SK-N-SH treated with all-trans-retinoic acid at 6 μM for 48 hours (cell line): ENCODE measurements at regions not wholly inside any gene's neighbourhood (a gene's known extent, or its start where the extent isn't known, plus 50 kb on each side); places are given as distances from the start of the nearest gene placed in this dataset.

ENCODE experiments used
- ARNTL ChIP-seq: fragments of 450-650 bp; formaldehyde crosslinking; IDR thresholded peaks from 2 replicates; pipeline ENCODE4 v1.5.0; 2020; ENCODE audit warnings: low read depth, mild to moderate bottlenecking, moderate library complexity, borderline replicate concordance
- TSHZ2 ChIP-seq: fragments of 250-450 bp; sonication (Bioruptor Pico); IDR thresholded peaks from 2 replicates; pipeline ENCODE4 v1.5.0; 2020; ENCODE audit warnings: mild to moderate bottlenecking, moderate library complexity
- ZC3H10 ChIP-seq: fragments of 250-450 bp; sonication (Bioruptor Pico); IDR thresholded peaks from 2 replicates; pipeline ENCODE4 v1.5.1; 2021; ENCODE audit warnings: mild to moderate bottlenecking, moderate library complexity
- ZFP3 ChIP-seq: fragments of 250-450 bp; sonication (Bioruptor Pico); IDR thresholded peaks from 2 replicates; pipeline ENCODE4 v1.5.0; 2020; ENCODE audit warnings: mild to moderate bottlenecking, moderate library complexity
- ZNF565 ChIP-seq: fragments of 450-650 bp; formaldehyde crosslinking; conservative IDR thresholded peaks from 2 replicates; pipeline ENCODE4 v1.5.0; 2020; ENCODE audit warnings: low read depth, mild to moderate bottlenecking, moderate library complexity

- TF ChIP-seq ZFP3 (CRISPR knock-in tag) (no peak), ARNTL (CRISPR knock-in tag) (no peak), ZNF565 (CRISPR knock-in tag) (no peak), ZC3H10 (CRISPR knock-in tag) (no peak), TSHZ2 (CRISPR knock-in tag) (no peak)
Measured at GRCh38 chr4:186820391-186820891, 96.8 kb upstream of the FAT1 start.
